ENCODE measurements at regions not wholly inside any gene's neighbourhood (a gene's known extent, or its start where the extent isn't known, plus 50 kb on each side); places are given as distances from the start of the nearest gene placed in this dataset.

GRCh38 chr5:158285698-158286097 lies 426.8 kb upstream of the CLINT1 start:
- TF ChIP-seq PBX3 (IDR thresholded peaks at IDR 0.05; ENCODE audit: insufficient replicate concordance, low read depth, low read length), result no peak
- no peak for TF ChIP-seq TAF1 (IDR thresholded peaks at IDR 0.05; ENCODE audit: borderline replicate concordance, low read depth, low read length)
- TF ChIP-seq GABPA (IDR thresholded peaks at IDR 0.05; ENCODE audit: low read depth), result no peak
- no peak for TF ChIP-seq SP1 (IDR thresholded peaks at IDR 0.05; ENCODE audit: low read depth, low read length)
- TF ChIP-seq, protein P1, sequence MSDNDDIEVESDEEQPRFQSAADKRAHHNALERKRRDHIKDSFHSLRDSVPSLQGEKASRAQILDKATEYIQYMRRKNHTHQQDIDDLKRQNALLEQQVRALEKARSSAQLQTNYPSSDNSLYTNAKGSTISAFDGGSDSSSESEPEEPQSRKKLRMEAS (IDR thresholded peaks at IDR 0.05; ENCODE audit: low read depth, low read length), result no peak
- no peak for TF ChIP-seq ZZZ3 (IDR thresholded peaks at IDR 0.05; ENCODE audit: control insufficient read depth, insufficient read length, low read depth)
- TF ChIP-seq POLR2A (IDR thresholded peaks at IDR 0.05; ENCODE audit: low read depth, low read length), result no peak
- no peak for TF ChIP-seq NR2F1 (conservative IDR thresholded peaks at IDR 0.05)
- TF ChIP-seq RFX5 (IDR thresholded peaks at IDR 0.05; ENCODE audit: low read depth, low read length), result no peak
- TF ChIP-seq, protein P2, sequence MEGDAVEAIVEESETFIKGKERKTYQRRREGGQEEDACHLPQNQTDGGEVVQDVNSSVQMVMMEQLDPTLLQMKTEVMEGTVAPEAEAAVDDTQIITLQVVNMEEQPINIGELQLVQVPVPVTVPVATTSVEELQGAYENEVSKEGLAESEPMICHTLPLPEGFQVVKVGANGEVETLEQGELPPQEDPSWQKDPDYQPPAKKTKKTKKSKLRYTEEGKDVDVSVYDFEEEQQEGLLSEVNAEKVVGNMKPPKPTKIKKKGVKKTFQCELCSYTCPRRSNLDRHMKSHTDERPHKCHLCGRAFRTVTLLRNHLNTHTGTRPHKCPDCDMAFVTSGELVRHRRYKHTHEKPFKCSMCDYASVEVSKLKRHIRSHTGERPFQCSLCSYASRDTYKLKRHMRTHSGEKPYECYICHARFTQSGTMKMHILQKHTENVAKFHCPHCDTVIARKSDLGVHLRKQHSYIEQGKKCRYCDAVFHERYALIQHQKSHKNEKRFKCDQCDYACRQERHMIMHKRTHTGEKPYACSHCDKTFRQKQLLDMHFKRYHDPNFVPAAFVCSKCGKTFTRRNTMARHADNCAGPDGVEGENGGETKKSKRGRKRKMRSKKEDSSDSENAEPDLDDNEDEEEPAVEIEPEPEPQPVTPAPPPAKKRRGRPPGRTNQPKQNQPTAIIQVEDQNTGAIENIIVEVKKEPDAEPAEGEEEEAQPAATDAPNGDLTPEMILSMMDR (IDR thresholded peaks at IDR 0.05 in 2 of 3, conservative IDR thresholded peaks at IDR 0.05 in 1 of 3; ENCODE audit: control insufficient read depth in 2 of 3, extremely low read depth in 1 of 3, insufficient read depth in 1 of 3, low read depth in 3 of 3, low read length in 3 of 3), result no peak
- no peak for TF ChIP-seq BCL11A (IDR thresholded peaks at IDR 0.05; ENCODE audit: low read depth, low read length)
- no peak for TF ChIP-seq YY1 (IDR thresholded peaks at IDR 0.05; ENCODE audit: low read depth, low read length)
